Upper lobe of left lung (tissue), 4 donors: ENCODE measurements at regions not wholly inside any gene's neighbourhood (a gene's known extent, or its start where the extent isn't known, plus 50 kb on each side); places are given as distances from the start of the nearest gene placed in this dataset.

Experiments
- CTCF ChIP-seq, 6 experiments: fragments of 450-650 bp in 4 of 6; fragments of 200-600 bp in 2 of 6; sonication (generic) in 2 of 6; IDR thresholded peaks; one replicate each; pipeline ENCODE4 v1.5.1; 2016 to 2019; ENCODE audit warnings: antibody characterized with exemption in 6 of 6
- EP300 ChIP-seq, 4 donors: sonication (generic); formaldehyde crosslinking; IDR thresholded peaks; one replicate each; pipeline ENCODE4 v1.5.1; 2017; ENCODE audit warnings: antibody characterized with exemption in 4 of 4, control low read depth in 2 of 4
- POLR2A ChIP-seq, 4 donors: fragments of 450-650 bp; IDR thresholded peaks; one replicate each; pipeline ENCODE4 v1.5.1; 2016 to 2017; ENCODE audit warnings: antibody characterized with exemption in 4 of 4, mild to moderate bottlenecking in 2 of 4
- POLR2AphosphoS5 ChIP-seq, 2 donors: sonication (generic); formaldehyde crosslinking; IDR thresholded peaks; one replicate each; pipeline ENCODE4 v1.5.1; 2017; ENCODE audit warnings: antibody characterized with exemption in 2 of 2

- TF ChIP-seq CTCF (IDR thresholded peaks at IDR 0.05) (no peak), POLR2AphosphoS5 (IDR thresholded peaks at IDR 0.05) (no peak), EP300 (IDR thresholded peaks at IDR 0.05) (no peak), POLR2A (IDR thresholded peaks at IDR 0.05) (no peak)
Observed at GRCh38 chr22:49281467-49282340, 546.0 kb downstream of the BRD1 start.
